Astrocyte (in vitro differentiated cells and primary cell): ENCODE measurements at regions not wholly inside any gene's neighbourhood (a gene's known extent, or its start where the extent isn't known, plus 50 kb on each side); places are given as distances from the start of the nearest gene placed in this dataset.
"Not testable (repeated sequence)": the region's sequence is repeated elsewhere in the genome, so short reads cannot be mapped to it uniquely, and the experiment has no call there.

ENCODE experiments used
- DNase-seq: peaks from one replicate; pipeline ENCODE4 v3.0.0-alpha.2; 2010; ENCODE audit warnings: low read depth
- FAIRE-seq: peaks from 2 replicates; lab custom pipeline; 2011; peaks lifted over from hg19 to GRCh38; lab: Jason Lieb, UNC
- H2AFZ ChIP-seq: 2 replicates; pipeline ENCODE4 v1.6.0; 2012; ENCODE audit warnings: low read depth, low read length, inconsistent platforms
- H3K27ac ChIP-seq: 2 replicates; pipeline ENCODE4 v1.5.1; 2011; ENCODE audit warnings: low read depth, low read length, inconsistent platforms
- H3K27me3 ChIP-seq: 2 replicates; pipeline ENCODE4 v1.6.0; 2011; ENCODE audit warnings: low read length, inconsistent platforms; ENCODE audit not compliant: insufficient read depth
- H3K36me3 ChIP-seq: 2 replicates; pipeline ENCODE4 v1.5.1; 2011; ENCODE audit warnings: low read length, inconsistent platforms; ENCODE audit not compliant: insufficient read depth
- H3K4me1 ChIP-seq: 2 replicates; pipeline ENCODE4 v1.5.1; 2011; ENCODE audit warnings: low read length, inconsistent platforms; ENCODE audit not compliant: insufficient read depth
- H3K4me2 ChIP-seq: 2 replicates; pipeline ENCODE4 v1.6.0; 2012; ENCODE audit warnings: low read length, inconsistent platforms
- H3K4me3 ChIP-seq: 2 replicates; pipeline ENCODE4 v1.5.1; 2011; ENCODE audit warnings: low read depth, mild to moderate bottlenecking, low read length, inconsistent platforms; ENCODE audit not compliant: insufficient read depth
- H3K79me2 ChIP-seq: 2 replicates; pipeline ENCODE4 v1.6.0; 2012; ENCODE audit warnings: mild to moderate bottlenecking, low read length, inconsistent platforms; ENCODE audit not compliant: insufficient read depth
- H3K9ac ChIP-seq: 2 replicates; pipeline ENCODE4 v1.6.0; 2012; ENCODE audit warnings: mild to moderate bottlenecking, low read length, inconsistent platforms
- H3K9me3 ChIP-seq: 2 replicates; pipeline ENCODE4 v1.5.1; 2012; ENCODE audit warnings: low read depth, mild to moderate bottlenecking, low read length, inconsistent platforms; ENCODE audit not compliant: insufficient read depth
- H4K20me1 ChIP-seq: 2 replicates; pipeline ENCODE4 v1.6.0; 2012; ENCODE audit warnings: low read length, inconsistent platforms; ENCODE audit not compliant: insufficient read depth
- H3K27ac Mint-ChIP-seq: one replicate; pipeline ENCODE4 v1.8.0; 2021; ENCODE audit warnings: mild to moderate bottlenecking, mixed read lengths; ENCODE audit not compliant: unreplicated experiment
- H3K27me3 Mint-ChIP-seq: one replicate; pipeline ENCODE4 v1.8.0; 2021; ENCODE audit warnings: low read depth, mixed read lengths; ENCODE audit not compliant: unreplicated experiment
- H3K36me3 Mint-ChIP-seq: one replicate; pipeline ENCODE4 v1.8.0; 2021; ENCODE audit warnings: low read depth, mixed read lengths; ENCODE audit not compliant: unreplicated experiment
- H3K4me1 Mint-ChIP-seq: one replicate; pipeline ENCODE4 v1.8.0; 2021; ENCODE audit warnings: low read depth, mixed read lengths; ENCODE audit not compliant: unreplicated experiment
- H3K4me3 Mint-ChIP-seq: one replicate; pipeline ENCODE4 v1.8.0; 2021; ENCODE audit warnings: mild to moderate bottlenecking, moderate library complexity, mixed read lengths; ENCODE audit not compliant: unreplicated experiment
- H3K9me3 Mint-ChIP-seq: one replicate; pipeline ENCODE4 v1.8.0; 2021; ENCODE audit warnings: mild to moderate bottlenecking, mixed read lengths; ENCODE audit not compliant: unreplicated experiment
- EZH2 ChIP-seq: IDR thresholded peaks from 2 replicates; pipeline ENCODE4 v1.6.1; 2012; ENCODE audit warnings: mild to moderate bottlenecking, low read length, inconsistent platforms; ENCODE audit not compliant: insufficient read depth
- TF ChIP-seq, protein P1 (sequence below): IDR thresholded peaks from 2 replicates; pipeline ENCODE4 v1.5.1; 2011; ENCODE audit warnings: low read depth, mild to moderate bottlenecking, inconsistent platforms, low read length, moderate library complexity; ENCODE audit not compliant: insufficient read depth

- H3K27me3 ChIP-seq = no peaks in the 10 kb centered on the region
- H3K4me3 ChIP-seq = no peak overlapping the region
- Mint-ChIP-seq H3K9me3 (peaks cover 3% of the 10 kb centered on the region), H3K36me3 (no peaks in the 10 kb centered on the region), H3K27ac (no peak overlapping the region), H3K4me3 (no peak overlapping the region), H3K4me1 (no peaks in the 10 kb centered on the region), H3K27me3 (no peaks in the 10 kb centered on the region)
- FAIRE-seq (no peak), DNase-seq (no peak)
- H3K9ac ChIP-seq = no peak overlapping the region
- no peak overlapping the region for H3K4me2 ChIP-seq
- no peaks in the 10 kb centered on the region for H4K20me1 ChIP-seq
- TF ChIP-seq EZH2 = no peak
- TF ChIP-seq, protein P1, sequence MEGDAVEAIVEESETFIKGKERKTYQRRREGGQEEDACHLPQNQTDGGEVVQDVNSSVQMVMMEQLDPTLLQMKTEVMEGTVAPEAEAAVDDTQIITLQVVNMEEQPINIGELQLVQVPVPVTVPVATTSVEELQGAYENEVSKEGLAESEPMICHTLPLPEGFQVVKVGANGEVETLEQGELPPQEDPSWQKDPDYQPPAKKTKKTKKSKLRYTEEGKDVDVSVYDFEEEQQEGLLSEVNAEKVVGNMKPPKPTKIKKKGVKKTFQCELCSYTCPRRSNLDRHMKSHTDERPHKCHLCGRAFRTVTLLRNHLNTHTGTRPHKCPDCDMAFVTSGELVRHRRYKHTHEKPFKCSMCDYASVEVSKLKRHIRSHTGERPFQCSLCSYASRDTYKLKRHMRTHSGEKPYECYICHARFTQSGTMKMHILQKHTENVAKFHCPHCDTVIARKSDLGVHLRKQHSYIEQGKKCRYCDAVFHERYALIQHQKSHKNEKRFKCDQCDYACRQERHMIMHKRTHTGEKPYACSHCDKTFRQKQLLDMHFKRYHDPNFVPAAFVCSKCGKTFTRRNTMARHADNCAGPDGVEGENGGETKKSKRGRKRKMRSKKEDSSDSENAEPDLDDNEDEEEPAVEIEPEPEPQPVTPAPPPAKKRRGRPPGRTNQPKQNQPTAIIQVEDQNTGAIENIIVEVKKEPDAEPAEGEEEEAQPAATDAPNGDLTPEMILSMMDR = no peak
- no peak overlapping the region for H3K27ac ChIP-seq
- H2AFZ ChIP-seq = no peak overlapping the region
- no peaks in the 10 kb centered on the region for H3K4me1 ChIP-seq
- H3K9me3 ChIP-seq = no peaks in the 10 kb centered on the region
- no peaks in the 10 kb centered on the region for H3K79me2 ChIP-seq
- H3K36me3 ChIP-seq = no peaks in the 10 kb centered on the region
Observed at GRCh38 chr14:29410581-29410980, 517.1 kb downstream of the PRKD1 start.

DNA sequence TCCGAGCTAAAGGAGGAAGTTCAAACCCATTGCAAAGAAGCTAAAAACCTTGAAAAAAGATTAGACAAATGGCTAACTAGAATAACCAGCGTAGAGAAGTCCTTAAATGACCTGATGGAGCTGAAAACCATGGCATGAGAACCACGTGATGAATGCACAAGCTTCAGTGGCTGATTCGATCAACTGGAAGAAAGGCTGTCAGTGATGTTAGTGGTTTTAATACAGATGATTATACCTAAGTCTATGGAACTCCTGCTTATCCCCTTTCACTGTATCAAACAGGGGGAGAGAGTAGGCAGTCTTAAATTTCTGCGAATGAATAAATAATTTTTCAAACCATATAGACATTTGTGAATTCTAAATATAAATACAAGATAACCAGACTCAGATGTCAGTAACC, 512.7 kb downstream of the PRKD1 start:
- H3K79me2 ChIP-seq, H3K9ac ChIP-seq, H4K20me1 ChIP-seq, H3K9me3 Mint-ChIP-seq, H3K36me3 Mint-ChIP-seq, H3K9me3 ChIP-seq, H3K27ac ChIP-seq, H3K4me1 ChIP-seq, H3K4me3 ChIP-seq, H3K4me1 Mint-ChIP-seq, H3K4me2 ChIP-seq, DNase-seq, H3K36me3 ChIP-seq, H3K27me3 ChIP-seq, H3K27ac Mint-ChIP-seq, H3K4me3 Mint-ChIP-seq, H2AFZ ChIP-seq, H3K27me3 Mint-ChIP-seq, FAIRE-seq: not testable (repeated sequence)

DNA sequence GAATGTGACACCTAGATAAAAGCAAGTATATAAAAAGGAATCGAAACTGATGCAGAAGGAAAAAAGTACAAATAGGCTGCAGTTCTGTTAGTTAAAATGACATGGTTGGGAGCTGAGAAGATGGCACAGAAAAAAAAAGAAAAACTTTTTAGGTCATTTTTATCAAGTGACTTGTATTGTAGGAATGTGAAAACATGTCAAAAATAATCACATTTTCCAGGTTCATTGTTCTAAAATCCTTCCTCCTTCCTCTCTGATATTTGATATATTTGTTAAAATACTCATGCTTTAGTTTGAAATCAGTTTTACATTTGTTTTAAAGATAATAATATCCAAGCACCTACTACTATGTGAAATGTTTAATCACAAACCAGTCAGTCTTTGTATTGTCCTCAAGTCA, 507.9 kb downstream of the PRKD1 start:
- Histone ChIP-seq H3K4me3 (no peak overlapping the region), H3K27me3 (no peaks in the 10 kb centered on the region), H3K9ac (no peak overlapping the region), H4K20me1 (no peaks in the 10 kb centered on the region), H3K4me2 (no peak overlapping the region), H3K36me3 (no peaks in the 10 kb centered on the region), H3K9me3 (no peaks in the 10 kb centered on the region), H2AFZ (no peak overlapping the region), H3K27ac (no peak overlapping the region), H3K79me2 (no peaks in the 10 kb centered on the region), H3K4me1 (no peaks in the 10 kb centered on the region)
- TF ChIP-seq EZH2 = no peak
- TF ChIP-seq, protein P1 = no peak
- no peaks in the 10 kb centered on the region for H3K4me1 Mint-ChIP-seq
- no peak for FAIRE-seq
- no peaks in the 10 kb centered on the region for H3K36me3 Mint-ChIP-seq
- DNase-seq = no peak
- H3K4me3 Mint-ChIP-seq = no peak overlapping the region
- no peak overlapping the region for H3K27ac Mint-ChIP-seq
- no peaks in the 10 kb centered on the region for H3K9me3 Mint-ChIP-seq
- no peaks in the 10 kb centered on the region for H3K27me3 Mint-ChIP-seq
